ENCODE measurements at regions not wholly inside any gene's neighbourhood (a gene's known extent, or its start where the extent isn't known, plus 50 kb on each side); places are given as distances from the start of the nearest gene placed in this dataset.

- peak in 1 of 3 experiments; percentile 5 for TF ChIP-seq CTCF (optimal IDR thresholded peaks at IDR 0.05 in 1 of 3, IDR thresholded peaks at IDR 0.05 in 1 of 3, conservative IDR thresholded peaks at IDR 0.05 in 1 of 3; ENCODE audit: extremely low read depth in 1 of 3, insufficient read depth in 2 of 3, low read length in 3 of 3)
- no peak for TF ChIP-seq EZH2 (IDR thresholded peaks at IDR 0.05; ENCODE audit: low read length)
These were observed 148.2 kb downstream of the PTPRU start for GRCh38 chr1:29384496-29385015.

All from keratinocyte (primary cell).